Neural progenitor cell (in vitro differentiated cells): ENCODE measurements at regions not wholly inside any gene's neighbourhood (a gene's known extent, or its start where the extent isn't known, plus 50 kb on each side); places are given as distances from the start of the nearest gene placed in this dataset.

Experiments
- DNase-seq: peaks from one replicate; pipeline ENCODE4 v3.0.0-alpha.2; 2016; ENCODE audit warnings: low spot score
- H2AFZ ChIP-seq: fragments of 200-600 bp; sonication (generic); replicated peaks from 2 replicates; pipeline ENCODE4 v1.6.1; 2016; ENCODE audit warnings: antibody characterized with exemption
- H3F3A ChIP-seq: fragments of 200-600 bp; sonication (generic); 2 replicates; pipeline ENCODE4 v1.6.1; 2016; ENCODE audit warnings: antibody characterized with exemption, low read depth
- H3K27ac ChIP-seq: fragments of 200-600 bp; sonication (generic); 2 replicates; pipeline ENCODE4 v1.5.1; 2016; ENCODE audit warnings: mild to moderate bottlenecking
- H3K27me3 ChIP-seq: fragments of 200-600 bp; sonication (generic); 2 replicates; pipeline ENCODE4 v1.6.1; 2016; ENCODE audit warnings: mild to moderate bottlenecking, moderate library complexity
- H3K36me3 ChIP-seq: fragments of 200-600 bp; sonication (generic); 2 replicates; pipeline ENCODE4 v1.5.1; 2016
- H3K4me1 ChIP-seq: fragments of 200-600 bp; sonication (generic); 2 replicates; pipeline ENCODE4 v1.6.1; 2016; ENCODE audit warnings: mixed run types
- H3K4me2 ChIP-seq: fragments of 200-600 bp; sonication (generic); 2 replicates; pipeline ENCODE4 v1.6.1; 2016
- H3K4me3 ChIP-seq: fragments of 200-600 bp; sonication (generic); 2 replicates; pipeline ENCODE4 v1.5.1; 2016
- H3K79me2 ChIP-seq: fragments of 200-600 bp; sonication (generic); 2 replicates; pipeline ENCODE4 v1.6.1; 2016; ENCODE audit warnings: low read depth
- H3K9ac ChIP-seq: fragments of 200-600 bp; sonication (generic); 2 replicates; pipeline ENCODE4 v1.6.1; 2016
- H3K9me3 ChIP-seq: fragments of 200-600 bp; sonication (generic); 2 replicates; pipeline ENCODE4 v1.5.1; 2016; ENCODE audit warnings: low read depth
- H4K20me1 ChIP-seq: fragments of 200-600 bp; sonication (generic); 2 replicates; pipeline ENCODE4 v1.6.1; 2016; ENCODE audit warnings: low read depth
- H3K27ac Mint-ChIP-seq: 3 replicates; pipeline ENCODE4 v1.8.0; 2021; ENCODE audit warnings: mixed read lengths
- H3K27me3 Mint-ChIP-seq: 2 replicates; pipeline ENCODE4 v1.8.0; 2022; ENCODE audit warnings: low read depth, mild to moderate bottlenecking, inconsistent platforms, moderate library complexity, mixed read lengths; ENCODE audit not compliant: insufficient read depth
- H3K36me3 Mint-ChIP-seq: 3 replicates; pipeline ENCODE4 v1.8.0; 2021; ENCODE audit warnings: mixed read lengths
- H3K4me1 Mint-ChIP-seq: 3 replicates; pipeline ENCODE4 v1.8.0; 2021; ENCODE audit warnings: mixed read lengths
- H3K4me3 Mint-ChIP-seq: 3 replicates; pipeline ENCODE4 v1.8.0; 2021; ENCODE audit warnings: mild to moderate bottlenecking, moderate library complexity, mixed read lengths
- H3K9me3 Mint-ChIP-seq: 3 replicates; pipeline ENCODE4 v1.8.0; 2020; ENCODE audit warnings: mixed read lengths
- EZH2 ChIP-seq: fragments of 200-600 bp; sonication (generic); IDR thresholded peaks from 2 replicates; pipeline ENCODE4 v1.6.1; 2017; ENCODE audit warnings: antibody characterized with exemption, mild to moderate bottlenecking, moderate library complexity
- EZH2phosphoT487 ChIP-seq: fragments of 200-600 bp; sonication (generic); IDR thresholded peaks from 2 replicates; pipeline ENCODE4 v1.6.1; 2017; ENCODE audit warnings: antibody characterized with exemption
- TF ChIP-seq, protein P1 (sequence below): fragments of 200-600 bp; sonication (generic); IDR thresholded peaks from 2 replicates; pipeline ENCODE4 v1.5.1; 2017; ENCODE audit warnings: antibody characterized with exemption, mild to moderate bottlenecking

DNA sequence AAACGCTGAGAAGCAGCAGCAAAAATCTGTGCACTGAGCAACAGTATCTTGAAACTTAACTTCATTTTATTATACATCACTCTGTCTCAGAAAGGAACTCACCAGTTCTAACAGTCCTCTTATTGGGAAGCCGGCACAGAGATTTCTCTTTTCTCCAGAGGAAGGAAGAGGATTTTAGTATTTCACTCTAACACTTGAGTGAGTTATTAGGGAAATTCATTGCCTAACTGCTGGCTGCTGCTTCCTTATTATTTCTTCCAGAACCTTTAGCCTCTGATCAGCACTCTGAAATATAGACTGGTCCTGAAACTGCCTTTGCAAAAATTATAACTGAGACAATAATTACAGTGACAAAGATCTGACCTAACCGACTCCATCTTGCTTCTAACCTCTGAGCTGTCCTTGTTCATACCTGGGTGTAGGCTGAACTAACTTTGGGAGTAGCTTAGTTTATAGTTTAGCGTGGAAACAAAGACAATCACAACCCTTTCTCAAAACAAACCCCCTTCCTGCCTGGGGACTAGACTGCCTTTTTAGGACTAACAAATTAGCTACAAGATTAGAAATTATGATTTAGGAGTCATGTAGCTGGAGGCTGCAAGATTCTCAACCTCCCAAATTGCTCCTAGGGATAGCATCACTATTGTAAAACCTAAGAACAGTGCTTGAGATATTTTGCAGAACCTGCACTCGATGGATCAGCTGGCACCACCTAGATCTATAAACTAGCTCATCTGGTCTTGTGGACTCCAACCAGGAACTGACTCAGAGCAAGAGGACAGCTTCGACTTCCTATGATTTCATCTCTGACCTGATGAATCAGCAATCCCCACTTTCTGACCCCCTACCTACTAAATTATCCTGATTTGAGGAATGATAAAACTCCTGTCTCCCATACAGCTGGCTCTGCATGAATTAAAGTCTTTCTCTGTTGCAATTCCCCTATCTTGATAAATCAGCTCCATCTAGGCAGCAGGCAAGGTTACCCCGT is 117.5 kb downstream of the DYRK2 start:
- peaks cover 8% of the 10 kb centered on the region for H3K4me1 ChIP-seq
- H3F3A ChIP-seq: no peaks in the 10 kb centered on the region
- no peak overlapping the region for H3K27ac ChIP-seq
- Mint-ChIP-seq H3K27ac (no peak overlapping the region), H3K4me1 (peaks cover 13% of the 10 kb centered on the region), H3K9me3 (peaks cover 3% of the 10 kb centered on the region), H3K36me3 (no peaks in the 10 kb centered on the region), H3K27me3 (peaks cover 2% of the 10 kb centered on the region), H3K4me3 (no peak overlapping the region)
- no peak for DNase-seq
- H3K4me2 ChIP-seq: no peak overlapping the region
- no peaks in the 10 kb centered on the region for H4K20me1 ChIP-seq
- TF ChIP-seq EZH2: no peak
- no peak for TF ChIP-seq EZH2phosphoT487
- TF ChIP-seq, protein P1, sequence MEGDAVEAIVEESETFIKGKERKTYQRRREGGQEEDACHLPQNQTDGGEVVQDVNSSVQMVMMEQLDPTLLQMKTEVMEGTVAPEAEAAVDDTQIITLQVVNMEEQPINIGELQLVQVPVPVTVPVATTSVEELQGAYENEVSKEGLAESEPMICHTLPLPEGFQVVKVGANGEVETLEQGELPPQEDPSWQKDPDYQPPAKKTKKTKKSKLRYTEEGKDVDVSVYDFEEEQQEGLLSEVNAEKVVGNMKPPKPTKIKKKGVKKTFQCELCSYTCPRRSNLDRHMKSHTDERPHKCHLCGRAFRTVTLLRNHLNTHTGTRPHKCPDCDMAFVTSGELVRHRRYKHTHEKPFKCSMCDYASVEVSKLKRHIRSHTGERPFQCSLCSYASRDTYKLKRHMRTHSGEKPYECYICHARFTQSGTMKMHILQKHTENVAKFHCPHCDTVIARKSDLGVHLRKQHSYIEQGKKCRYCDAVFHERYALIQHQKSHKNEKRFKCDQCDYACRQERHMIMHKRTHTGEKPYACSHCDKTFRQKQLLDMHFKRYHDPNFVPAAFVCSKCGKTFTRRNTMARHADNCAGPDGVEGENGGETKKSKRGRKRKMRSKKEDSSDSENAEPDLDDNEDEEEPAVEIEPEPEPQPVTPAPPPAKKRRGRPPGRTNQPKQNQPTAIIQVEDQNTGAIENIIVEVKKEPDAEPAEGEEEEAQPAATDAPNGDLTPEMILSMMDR: no peak
- H2AFZ ChIP-seq: no peak overlapping the region
- H3K79me2 ChIP-seq: no peaks in the 10 kb centered on the region
- H3K27me3 ChIP-seq: no peaks in the 10 kb centered on the region
- H3K4me3 ChIP-seq: no peak overlapping the region
- no peaks in the 10 kb centered on the region for H3K9me3 ChIP-seq
- H3K9ac ChIP-seq: no peak overlapping the region
- no peaks in the 10 kb centered on the region for H3K36me3 ChIP-seq

GRCh38 chr12:67772267-67773169 is 124.0 kb downstream of the DYRK2 start:
- no peak overlapping the region for H3K9ac ChIP-seq
- H3K4me3 Mint-ChIP-seq: peak overlapping the region; percentile 70
- TF ChIP-seq EZH2phosphoT487: no peak
- TF ChIP-seq, protein P1: no peak
- TF ChIP-seq EZH2: no peak
- no peaks in the 10 kb centered on the region for H4K20me1 ChIP-seq
- no peaks in the 10 kb centered on the region for H3K27me3 ChIP-seq
- H3K4me1 ChIP-seq: peaks cover 20% of the 10 kb centered on the region
- H3K36me3 ChIP-seq: no peaks in the 10 kb centered on the region
- H3K9me3 Mint-ChIP-seq: peaks cover 4% of the 10 kb centered on the region
- peak; percentile 76 for DNase-seq
- H3K79me2 ChIP-seq: no peaks in the 10 kb centered on the region
- peak overlapping the region; percentile 22 for H3K27ac ChIP-seq
- no peaks in the 10 kb centered on the region for H3K36me3 Mint-ChIP-seq
- peak overlapping the region; percentile 22 for H3K4me3 ChIP-seq
- peak overlapping the region; percentile 97 for H3K27ac Mint-ChIP-seq
- H3F3A ChIP-seq: peaks cover 17% of the 10 kb centered on the region
- no peaks in the 10 kb centered on the region for H3K9me3 ChIP-seq
- H3K27me3 Mint-ChIP-seq: peaks cover 11% of the 10 kb centered on the region
- no peak overlapping the region for H2AFZ ChIP-seq
- peaks cover 22% of the 10 kb centered on the region for H3K4me1 Mint-ChIP-seq
- peak overlapping the region; percentile 65 for H3K4me2 ChIP-seq

- no peaks in the 10 kb centered on the region for H3K79me2 ChIP-seq
Observed at GRCh38 chr12:67773896-67774295, 125.4 kb downstream of the DYRK2 start.

More at GRCh38 chr12:67773896-67774295, 125.4 kb downstream of the DYRK2 start:
- Mint-ChIP-seq H3K4me1 (peaks cover 22% of the 10 kb centered on the region), H3K36me3 (no peaks in the 10 kb centered on the region), H3K9me3 (peaks cover 6% of the 10 kb centered on the region), H3K27ac (peak overlapping the region; percentile 81), H3K27me3 (peaks cover 11% of the 10 kb centered on the region), H3K4me3 (no peak overlapping the region)
- Histone ChIP-seq H3K27ac (no peak overlapping the region), H3K4me2 (peak overlapping the region; percentile 65), H3F3A (peaks cover 17% of the 10 kb centered on the region), H3K4me1 (peaks cover 20% of the 10 kb centered on the region), H4K20me1 (no peaks in the 10 kb centered on the region), H3K9me3 (no peaks in the 10 kb centered on the region), H2AFZ (no peak overlapping the region), H3K36me3 (no peaks in the 10 kb centered on the region), H3K27me3 (no peaks in the 10 kb centered on the region), H3K4me3 (no peak overlapping the region), H3K9ac (no peak overlapping the region)
- no peak for DNase-seq
- no peak for TF ChIP-seq EZH2
- TF ChIP-seq, protein P1: no peak
